ENCODE measurements at regions not wholly inside any gene's neighbourhood (a gene's known extent, or its start where the extent isn't known, plus 50 kb on each side); places are given as distances from the start of the nearest gene placed in this dataset.

- ATAC-seq (no peak), DNase-seq (no peak)
- BruUV-seq (replicated peaks) = no TSS peak
- Histone ChIP-seq H3K9me3 (ENCODE audit: low read length) (no peaks in the 10 kb centered on the region), H3K4me2 (ENCODE audit: low read length) (no peak overlapping the region), H3K9ac (ENCODE audit: low read length) (no peak overlapping the region), H3K36me3 (ENCODE audit: low read depth, low read length) (no peaks in the 10 kb centered on the region), H3K79me2 (ENCODE audit: low read length) (no peaks in the 10 kb centered on the region), H3K4me1 (ENCODE audit: insufficient read depth, low read length) (no peaks in the 10 kb centered on the region), H3K27ac (ENCODE audit: low read length) (no peak overlapping the region), H3K27me3 (ENCODE audit: low read length) (no peaks in the 10 kb centered on the region), H3K9me2 (replicated peaks; ENCODE audit: low read length) (no peaks in the 10 kb centered on the region), H3K4me3 (ENCODE audit: low read length) (no peak overlapping the region), H3F3A (ENCODE audit: low read length, unreplicated experiment) (no peaks in the 10 kb centered on the region), H4K20me1 (ENCODE audit: low read length) (no peaks in the 10 kb centered on the region), H2AFZ (ENCODE audit: low read length) (no peak overlapping the region)
- POLR2A ChIA-PET (ENCODE audit: unreplicated experiment) = no interaction called here
- TF ChIP-seq, protein P1, sequence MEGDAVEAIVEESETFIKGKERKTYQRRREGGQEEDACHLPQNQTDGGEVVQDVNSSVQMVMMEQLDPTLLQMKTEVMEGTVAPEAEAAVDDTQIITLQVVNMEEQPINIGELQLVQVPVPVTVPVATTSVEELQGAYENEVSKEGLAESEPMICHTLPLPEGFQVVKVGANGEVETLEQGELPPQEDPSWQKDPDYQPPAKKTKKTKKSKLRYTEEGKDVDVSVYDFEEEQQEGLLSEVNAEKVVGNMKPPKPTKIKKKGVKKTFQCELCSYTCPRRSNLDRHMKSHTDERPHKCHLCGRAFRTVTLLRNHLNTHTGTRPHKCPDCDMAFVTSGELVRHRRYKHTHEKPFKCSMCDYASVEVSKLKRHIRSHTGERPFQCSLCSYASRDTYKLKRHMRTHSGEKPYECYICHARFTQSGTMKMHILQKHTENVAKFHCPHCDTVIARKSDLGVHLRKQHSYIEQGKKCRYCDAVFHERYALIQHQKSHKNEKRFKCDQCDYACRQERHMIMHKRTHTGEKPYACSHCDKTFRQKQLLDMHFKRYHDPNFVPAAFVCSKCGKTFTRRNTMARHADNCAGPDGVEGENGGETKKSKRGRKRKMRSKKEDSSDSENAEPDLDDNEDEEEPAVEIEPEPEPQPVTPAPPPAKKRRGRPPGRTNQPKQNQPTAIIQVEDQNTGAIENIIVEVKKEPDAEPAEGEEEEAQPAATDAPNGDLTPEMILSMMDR (conservative IDR thresholded peaks at IDR 0.05; ENCODE audit: low read depth, low read length) = no peak
- no peak for TF ChIP-seq EZH2 (IDR thresholded peaks at IDR 0.05; ENCODE audit: low read length, unreplicated experiment)
- no peak for TF ChIP-seq EZH2phosphoT487 (IDR thresholded peaks at IDR 0.05; ENCODE audit: borderline replicate concordance, low read length)
- CTCF ChIA-PET = no interaction called here
- intact Hi-C loops (cut with micrococcal nuclease) = no loop called here
These were observed 957.8 kb upstream of the RBFOX1 start for GRCh38 chr16:6374821-6375220.

DNA sequence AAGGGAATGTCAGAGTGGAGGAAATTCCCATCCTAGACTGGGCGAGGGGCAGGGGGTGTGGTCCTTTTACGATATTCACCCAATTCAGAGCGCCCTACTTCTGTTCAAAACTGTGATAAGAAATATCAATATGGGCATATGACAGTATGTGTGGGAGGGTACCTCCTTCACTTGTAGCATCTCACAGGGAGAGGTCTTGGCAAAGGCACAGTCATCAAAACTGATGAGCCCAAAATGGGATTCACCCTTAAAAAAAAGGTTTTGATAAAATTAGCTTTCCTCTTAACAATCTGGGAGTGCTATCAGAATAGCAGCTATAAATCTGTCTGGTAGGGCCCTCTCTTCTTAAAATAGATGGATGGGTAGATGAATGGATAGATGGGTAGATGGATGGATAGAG lies 967.8 kb upstream of the RBFOX1 start:
- H3K9me2 ChIP-seq (replicated peaks; ENCODE audit: low read length) = no peaks in the 10 kb centered on the region
- no peaks in the 10 kb centered on the region for H3K4me1 ChIP-seq (ENCODE audit: insufficient read depth, low read length)
- H3F3A ChIP-seq (ENCODE audit: low read length, unreplicated experiment) = no peaks in the 10 kb centered on the region
- no peaks in the 10 kb centered on the region for H4K20me1 ChIP-seq (ENCODE audit: low read length)
- H3K9ac ChIP-seq (ENCODE audit: low read length) = no peak overlapping the region
- no peaks in the 10 kb centered on the region for H3K79me2 ChIP-seq (ENCODE audit: low read length)
- H3K9me3 ChIP-seq (ENCODE audit: low read length) = no peaks in the 10 kb centered on the region
- ATAC-seq (no peak), DNase-seq (no peak)
- no peaks in the 10 kb centered on the region for H3K36me3 ChIP-seq (ENCODE audit: low read depth, low read length)
- intact Hi-C loops (cut with micrococcal nuclease) = no loop called here
- CTCF ChIA-PET = no interaction called here
- no peak overlapping the region for H3K4me2 ChIP-seq (ENCODE audit: low read length)
- POLR2A ChIA-PET (ENCODE audit: unreplicated experiment) = no interaction called here
- no peak overlapping the region for H3K4me3 ChIP-seq (ENCODE audit: low read length)
- H3K27me3 ChIP-seq (ENCODE audit: low read length) = no peaks in the 10 kb centered on the region
- H2AFZ ChIP-seq (ENCODE audit: low read length) = no peak overlapping the region
- no peak overlapping the region for H3K27ac ChIP-seq (ENCODE audit: low read length)
- TF ChIP-seq EZH2 (IDR thresholded peaks at IDR 0.05; ENCODE audit: low read length, unreplicated experiment) = no peak
- TF ChIP-seq, protein P1 (conservative IDR thresholded peaks at IDR 0.05; ENCODE audit: low read depth, low read length) = no peak
- TF ChIP-seq EZH2phosphoT487 (IDR thresholded peaks at IDR 0.05; ENCODE audit: borderline replicate concordance, low read length) = no peak
- BruUV-seq (replicated peaks) = no TSS peak

DNA sequence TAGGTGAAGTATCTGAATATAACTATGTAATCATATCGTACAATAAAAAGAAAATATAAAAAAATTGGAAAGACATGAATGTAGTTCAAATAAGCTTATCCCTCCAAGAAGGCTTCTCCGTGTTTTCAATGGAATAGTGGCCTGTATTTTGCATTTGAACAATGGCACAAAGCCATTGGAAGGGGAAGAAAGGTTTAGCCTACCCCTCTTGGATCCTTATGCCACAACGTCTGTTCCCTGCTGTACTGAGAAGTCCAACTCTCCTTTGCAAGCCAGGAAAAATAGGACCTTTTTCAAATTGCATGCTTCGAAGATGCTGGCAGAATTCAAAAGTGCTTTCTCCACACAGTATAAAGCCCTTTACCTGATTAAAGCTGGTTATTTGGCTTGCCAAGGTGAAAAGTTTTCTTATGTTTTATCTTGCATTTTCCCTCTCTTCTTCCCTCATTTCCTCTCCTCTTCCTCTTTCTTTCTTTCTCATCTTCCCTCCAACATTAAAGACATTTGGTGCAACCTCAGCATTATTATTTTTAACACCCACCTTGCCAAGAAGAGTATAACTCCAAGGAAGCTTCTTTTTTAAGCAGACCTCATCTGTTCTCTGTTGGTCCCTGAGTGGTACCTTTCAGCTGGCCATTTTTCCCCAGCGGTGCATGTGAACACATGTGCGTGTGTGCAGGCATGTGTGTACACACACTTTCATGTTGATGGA lies 968.6 kb upstream of the RBFOX1 start:
- DNase-seq = no peak
- no peak overlapping the region for H3K4me3 ChIP-seq (ENCODE audit: low read length)
- H3K36me3 ChIP-seq (ENCODE audit: low read depth, low read length) = no peaks in the 10 kb centered on the region
- no TSS peak for BruUV-seq (replicated peaks)
- POLR2A ChIA-PET (ENCODE audit: unreplicated experiment) = no interaction called here
- H3K27me3 ChIP-seq (ENCODE audit: low read length) = no peaks in the 10 kb centered on the region
- H3F3A ChIP-seq (ENCODE audit: low read length, unreplicated experiment) = no peaks in the 10 kb centered on the region
- H3K4me2 ChIP-seq (ENCODE audit: low read length) = no peak overlapping the region
- no peaks in the 10 kb centered on the region for H3K9me2 ChIP-seq (replicated peaks; ENCODE audit: low read length)
- H3K27ac ChIP-seq (ENCODE audit: low read length) = no peak overlapping the region
- CTCF ChIA-PET = no interaction called here
- no peak overlapping the region for H3K9ac ChIP-seq (ENCODE audit: low read length)
- no peaks in the 10 kb centered on the region for H4K20me1 ChIP-seq (ENCODE audit: low read length)
- no peak for TF ChIP-seq EZH2 (IDR thresholded peaks at IDR 0.05; ENCODE audit: low read length, unreplicated experiment)
- TF ChIP-seq EZH2phosphoT487 (IDR thresholded peaks at IDR 0.05; ENCODE audit: borderline replicate concordance, low read length) = no peak
- TF ChIP-seq, protein P1 (conservative IDR thresholded peaks at IDR 0.05; ENCODE audit: low read depth, low read length) = no peak
- no peaks in the 10 kb centered on the region for H3K9me3 ChIP-seq (ENCODE audit: low read length)
- H2AFZ ChIP-seq (ENCODE audit: low read length) = no peak overlapping the region
- intact Hi-C loops (cut with micrococcal nuclease) = no loop called here
- H3K79me2 ChIP-seq (ENCODE audit: low read length) = no peaks in the 10 kb centered on the region
- H3K4me1 ChIP-seq (ENCODE audit: insufficient read depth, low read length) = no peaks in the 10 kb centered on the region
- no peak for ATAC-seq
